PC-3 (cell line): ENCODE measurements at regions not wholly inside any gene's neighbourhood (a gene's known extent, or its start where the extent isn't known, plus 50 kb on each side); places are given as distances from the start of the nearest gene placed in this dataset.

Experiments
- ATAC-seq: fragments of 200-7000 bp; cut with Tn5 transposase; 2 replicates; pipeline ENCODE4 v1.9.1; 2020; ENCODE audit warnings: mild to moderate bottlenecking, moderate library complexity
- BruUV-seq: library from RNA; stranded (reverse); fragments of 400-500 nt; replicated peaks from 2 replicates; lab custom pipeline; 2021; lab: Mats Ljungman, UMichigan
- CTCF ChIA-PET: fragments of 300-600 bp; sonication (Branson Sonifier 250); formaldehyde crosslinking; loops from one replicate; lab custom pipeline; 2022; ENCODE audit warnings: antibody characterized with exemption; lab: Charles Lee
- POLR2A ChIA-PET: fragments of 300-600 bp; sonication (Branson Sonifier 250); formaldehyde crosslinking; loops from one replicate; lab custom pipeline; 2022; ENCODE audit warnings: antibody characterized with exemption; ENCODE audit not compliant: unreplicated experiment; lab: Charles Lee
- DNase-seq: peaks from one replicate; pipeline ENCODE4 v3.0.0-alpha.2; 2015
- H2AFZ ChIP-seq: fragments of 300-600 bp; sonication (generic); 2 replicates; pipeline ENCODE4 v1.6.0; 2016; ENCODE audit warnings: antibody characterized with exemption, low read length
- H3F3A ChIP-seq: fragments of 300-600 bp; sonication (generic); one replicate; pipeline ENCODE4 v1.6.0; 2017; ENCODE audit warnings: antibody characterized with exemption, low read length, control low read depth, mild to moderate bottlenecking; ENCODE audit not compliant: unreplicated experiment
- H3K27ac ChIP-seq: fragments of 300-600 bp; sonication (generic); 2 replicates; pipeline ENCODE4 v1.5.1; 2016; ENCODE audit warnings: mild to moderate bottlenecking, low read length
- H3K27me3 ChIP-seq: fragments of 300-600 bp; sonication (generic); 2 replicates; pipeline ENCODE4 v1.6.1; 2016; ENCODE audit warnings: low read length, mixed read lengths
- H3K36me3 ChIP-seq: fragments of 300-600 bp; sonication (generic); 2 replicates; pipeline ENCODE4 v1.6.1; 2016; ENCODE audit warnings: low read depth, mixed run types, low read length, mixed read lengths
- H3K4me1 ChIP-seq: fragments of 300-600 bp; sonication (generic); 2 replicates; pipeline ENCODE4 v1.5.1; 2016; ENCODE audit warnings: low read length; ENCODE audit not compliant: insufficient read depth
- H3K4me2 ChIP-seq: fragments of 300-600 bp; sonication (generic); 2 replicates; pipeline ENCODE4 v1.6.0; 2016; ENCODE audit warnings: low read length
- H3K4me3 ChIP-seq: fragments of 300-600 bp; sonication (generic); 2 replicates; pipeline ENCODE4 v1.5.1; 2016; ENCODE audit warnings: mild to moderate bottlenecking, low read length, mixed read lengths
- H3K79me2 ChIP-seq: fragments of 300-600 bp; sonication (generic); 2 replicates; pipeline ENCODE4 v1.6.1; 2017; ENCODE audit warnings: low read length, mixed read lengths
- H3K9ac ChIP-seq: fragments of 300-600 bp; sonication (generic); 2 replicates; pipeline ENCODE4 v1.6.0; 2016; ENCODE audit warnings: mild to moderate bottlenecking, low read length
- H3K9me2 ChIP-seq: fragments of 300-600 bp; sonication (generic); replicated peaks from 2 replicates; pipeline ENCODE4 v1.6.1; 2016; ENCODE audit warnings: mixed run types, low read length, mixed read lengths
- H3K9me3 ChIP-seq: fragments of 300-600 bp; sonication (generic); 2 replicates; pipeline ENCODE4 v1.6.1; 2016; ENCODE audit warnings: low read length, mixed read lengths
- H4K20me1 ChIP-seq: fragments of 300-600 bp; sonication (generic); 2 replicates; pipeline ENCODE4 v1.6.1; 2016; ENCODE audit warnings: low read length, mixed read lengths
- EZH2 ChIP-seq: fragments of 300-600 bp; sonication (generic); IDR thresholded peaks from one replicate; pipeline ENCODE4 v1.6.1; 2017; ENCODE audit warnings: antibody characterized with exemption, mild to moderate bottlenecking, low read length; ENCODE audit not compliant: unreplicated experiment
- EZH2phosphoT487 ChIP-seq: fragments of 300-600 bp; sonication (generic); IDR thresholded peaks from 2 replicates; pipeline ENCODE4 v1.6.1; 2018; ENCODE audit warnings: mild to moderate bottlenecking, antibody characterized with exemption, low read length, borderline replicate concordance
- intact Hi-C: fragments of 100-400 bp; cut with micrococcal nuclease; formaldehyde crosslinking; loops from 2 replicates; pipeline ENCODE4 v1.9.0; 2023
- TF ChIP-seq, protein P1 (sequence below): fragments of 300-600 bp; sonication (generic); conservative IDR thresholded peaks from 2 replicates; pipeline ENCODE4 v1.5.1; 2017; ENCODE audit warnings: antibody characterized with exemption, low read depth, mild to moderate bottlenecking, low read length

DNA sequence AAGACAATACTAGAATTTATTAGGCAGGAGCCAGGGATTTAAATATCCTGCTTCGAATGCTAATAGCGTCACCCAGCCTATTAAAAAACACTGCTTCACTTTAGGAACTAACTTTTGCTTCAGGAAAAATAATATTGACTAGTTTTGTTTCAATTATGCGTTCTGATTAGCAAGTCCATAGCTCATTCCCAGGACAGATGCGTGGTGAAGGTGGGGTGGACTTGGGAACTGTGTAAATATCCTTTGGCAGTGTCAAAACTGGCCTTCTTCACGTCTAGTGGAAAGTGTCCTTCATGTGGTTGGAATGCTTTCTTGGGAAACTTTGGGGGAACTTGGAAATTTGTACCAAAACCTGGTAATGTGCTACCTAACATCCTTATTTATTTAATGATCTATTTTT is 474.8 kb upstream of the NOVA1 start:
- Histone ChIP-seq H3K4me2 (no peak overlapping the region), H3K9me2 (no peaks in the 10 kb centered on the region), H3K27me3 (no peaks in the 10 kb centered on the region), H3K4me1 (no peaks in the 10 kb centered on the region), H3K9me3 (no peaks in the 10 kb centered on the region), H2AFZ (no peak overlapping the region), H3K4me3 (no peak overlapping the region), H3K36me3 (no peaks in the 10 kb centered on the region), H3F3A (no peaks in the 10 kb centered on the region), H3K9ac (no peak overlapping the region), H3K27ac (no peak overlapping the region), H4K20me1 (no peaks in the 10 kb centered on the region), H3K79me2 (no peaks in the 10 kb centered on the region)
- ATAC-seq (no peak), DNase-seq (no peak)
- ChIA-PET POLR2A (no interaction called here), CTCF (no interaction called here)
- BruUV-seq: no TSS peak
- TF ChIP-seq EZH2 (no peak), EZH2phosphoT487 (no peak)
- TF ChIP-seq, protein P1, sequence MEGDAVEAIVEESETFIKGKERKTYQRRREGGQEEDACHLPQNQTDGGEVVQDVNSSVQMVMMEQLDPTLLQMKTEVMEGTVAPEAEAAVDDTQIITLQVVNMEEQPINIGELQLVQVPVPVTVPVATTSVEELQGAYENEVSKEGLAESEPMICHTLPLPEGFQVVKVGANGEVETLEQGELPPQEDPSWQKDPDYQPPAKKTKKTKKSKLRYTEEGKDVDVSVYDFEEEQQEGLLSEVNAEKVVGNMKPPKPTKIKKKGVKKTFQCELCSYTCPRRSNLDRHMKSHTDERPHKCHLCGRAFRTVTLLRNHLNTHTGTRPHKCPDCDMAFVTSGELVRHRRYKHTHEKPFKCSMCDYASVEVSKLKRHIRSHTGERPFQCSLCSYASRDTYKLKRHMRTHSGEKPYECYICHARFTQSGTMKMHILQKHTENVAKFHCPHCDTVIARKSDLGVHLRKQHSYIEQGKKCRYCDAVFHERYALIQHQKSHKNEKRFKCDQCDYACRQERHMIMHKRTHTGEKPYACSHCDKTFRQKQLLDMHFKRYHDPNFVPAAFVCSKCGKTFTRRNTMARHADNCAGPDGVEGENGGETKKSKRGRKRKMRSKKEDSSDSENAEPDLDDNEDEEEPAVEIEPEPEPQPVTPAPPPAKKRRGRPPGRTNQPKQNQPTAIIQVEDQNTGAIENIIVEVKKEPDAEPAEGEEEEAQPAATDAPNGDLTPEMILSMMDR: no peak
- intact Hi-C loops: no loop called here

DNA sequence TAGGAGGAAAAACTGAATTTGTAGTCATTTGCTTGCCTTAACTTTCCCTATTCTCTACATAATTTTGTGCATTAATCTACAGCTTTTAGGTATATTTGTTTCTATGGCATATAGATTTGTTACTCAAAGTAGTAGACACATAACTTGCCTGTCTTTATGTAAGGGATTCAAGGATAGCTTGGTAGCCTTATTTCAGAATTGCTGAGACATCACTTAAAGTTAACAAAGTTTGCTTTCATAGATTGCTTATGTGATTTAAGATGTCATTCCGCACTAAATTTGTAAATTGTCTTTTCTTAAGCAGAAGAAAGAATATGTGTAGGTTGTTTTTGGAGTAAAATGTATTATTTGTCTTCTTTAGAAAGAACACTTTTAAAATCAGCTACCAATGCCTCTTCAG is 477.7 kb upstream of the NOVA1 start:
- intact Hi-C loops: no loop called here
- no TSS peak for BruUV-seq
- Histone ChIP-seq H3K27ac (no peak overlapping the region), H3K79me2 (no peaks in the 10 kb centered on the region), H2AFZ (no peak overlapping the region), H3K9ac (no peak overlapping the region), H3K27me3 (no peaks in the 10 kb centered on the region), H4K20me1 (no peaks in the 10 kb centered on the region), H3F3A (no peaks in the 10 kb centered on the region), H3K36me3 (no peaks in the 10 kb centered on the region), H3K4me2 (no peak overlapping the region), H3K9me2 (no peaks in the 10 kb centered on the region), H3K4me3 (no peak overlapping the region), H3K9me3 (no peaks in the 10 kb centered on the region), H3K4me1 (no peaks in the 10 kb centered on the region)
- POLR2A ChIA-PET: interaction anchor here (0.6 kb wide), 1 partner anchor 747 kb away, joined by 10 read pairs; no protein-coding TSS in a partner anchor
- ATAC-seq (no peak), DNase-seq (no peak)
- CTCF ChIA-PET: no interaction called here
- no peak for TF ChIP-seq EZH2phosphoT487
- TF ChIP-seq EZH2: no peak
- TF ChIP-seq, protein P1: no peak

DNA sequence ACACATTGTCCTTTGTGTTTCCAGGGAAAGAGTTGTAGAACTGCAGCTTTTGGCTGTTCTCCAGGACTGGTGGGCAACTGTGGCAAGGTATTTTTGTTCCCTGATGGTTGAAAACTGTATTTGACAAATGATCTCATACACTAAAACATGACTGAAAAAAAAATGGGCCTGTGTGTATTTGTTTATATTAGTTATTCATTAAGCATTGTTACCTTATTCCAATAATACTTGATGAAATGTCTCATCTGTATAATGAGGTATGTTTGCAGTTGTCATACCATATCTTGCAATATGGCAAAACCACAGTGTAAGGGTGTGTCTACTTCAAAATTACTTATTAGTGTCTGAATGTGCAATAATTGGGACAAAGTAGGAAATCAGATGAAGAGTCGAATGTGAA is 479.4 kb upstream of the NOVA1 start:
- Histone ChIP-seq H3K27me3 (no peaks in the 10 kb centered on the region), H3K4me1 (no peaks in the 10 kb centered on the region), H3K79me2 (no peaks in the 10 kb centered on the region), H3K36me3 (no peaks in the 10 kb centered on the region), H3K9ac (no peak overlapping the region), H3K27ac (no peak overlapping the region), H3F3A (no peaks in the 10 kb centered on the region), H4K20me1 (no peaks in the 10 kb centered on the region), H2AFZ (no peak overlapping the region), H3K9me2 (no peaks in the 10 kb centered on the region), H3K4me2 (no peak overlapping the region), H3K9me3 (no peaks in the 10 kb centered on the region), H3K4me3 (no peak overlapping the region)
- CTCF ChIA-PET: no interaction called here
- ATAC-seq (no peak), DNase-seq (no peak)
- POLR2A ChIA-PET: no interaction called here
- TF ChIP-seq EZH2phosphoT487: no peak
- no peak for TF ChIP-seq EZH2
- TF ChIP-seq, protein P1: no peak
- intact Hi-C loops: no loop called here
- no TSS peak for BruUV-seq
